ENCODE measurements at regions not wholly inside any gene's neighbourhood (a gene's known extent, or its start where the extent isn't known, plus 50 kb on each side); places are given as distances from the start of the nearest gene placed in this dataset.

GRCh38 chr2:47715552-47715951 lies 67.4 kb upstream of the MSH6 start:
- no peak for ATAC-seq

GRCh38 chr2:47708801-47709499 lies 74.0 kb upstream of the MSH6 start:
- no peak for TF ChIP-seq PPARA (CRISPR knock-in tag; IDR thresholded peaks at IDR 0.05; ENCODE audit: borderline replicate concordance)
- no peak for ATAC-seq

More at GRCh38 chr2:47715552-47715951, 67.4 kb upstream of the MSH6 start:
- no peak for TF ChIP-seq ZNF565 (CRISPR knock-in tag; conservative IDR thresholded peaks at IDR 0.05; ENCODE audit: low read depth)
- TF ChIP-seq TSHZ2 (CRISPR knock-in tag; IDR thresholded peaks at IDR 0.05), result no peak
- TF ChIP-seq TCF4 (CRISPR knock-in tag; IDR thresholded peaks at IDR 0.05; ENCODE audit: borderline replicate concordance), result no peak
- no peak for TF ChIP-seq BACH2 (CRISPR knock-in tag; IDR thresholded peaks at IDR 0.05; ENCODE audit: borderline replicate concordance)
- no peak for TF ChIP-seq CSRNP3 (CRISPR knock-in tag; IDR thresholded peaks at IDR 0.05)
- no peak for TF ChIP-seq ESRRG (CRISPR knock-in tag; IDR thresholded peaks at IDR 0.05)
- no peak for TF ChIP-seq ZC3H10 (CRISPR knock-in tag; IDR thresholded peaks at IDR 0.05)
- no peak for TF ChIP-seq ZNF70 (CRISPR knock-in tag; IDR thresholded peaks at IDR 0.05)
- no peak for TF ChIP-seq SNAI2 (CRISPR knock-in tag; IDR thresholded peaks at IDR 0.05)
- TF ChIP-seq POU6F1 (CRISPR knock-in tag; IDR thresholded peaks at IDR 0.05; ENCODE audit: borderline replicate concordance, low read depth), result no peak
- no peak for TF ChIP-seq ZFP3 (CRISPR knock-in tag; IDR thresholded peaks at IDR 0.05)

GRCh38 chr2:47704287-47704686 lies 78.7 kb upstream of the MSH6 start:
- no peak for TF ChIP-seq ISL1 (CRISPR knock-in tag; IDR thresholded peaks at IDR 0.05)
- no peak for TF ChIP-seq ZNF8 (CRISPR knock-in tag; IDR thresholded peaks at IDR 0.05)
- no peak for TF ChIP-seq ESRRG (CRISPR knock-in tag; IDR thresholded peaks at IDR 0.05)
- no peak for TF ChIP-seq CSDC2 (CRISPR knock-in tag; IDR thresholded peaks at IDR 0.05)
- no peak for TF ChIP-seq ZFP30 (CRISPR knock-in tag; IDR thresholded peaks at IDR 0.05)
- no peak for TF ChIP-seq ZNF70 (CRISPR knock-in tag; IDR thresholded peaks at IDR 0.05)
- no peak for TF ChIP-seq POU6F1 (CRISPR knock-in tag; IDR thresholded peaks at IDR 0.05; ENCODE audit: borderline replicate concordance, low read depth)
- no peak for TF ChIP-seq PPARA (CRISPR knock-in tag; IDR thresholded peaks at IDR 0.05; ENCODE audit: borderline replicate concordance)
- no peak for TF ChIP-seq CSRNP3 (CRISPR knock-in tag; IDR thresholded peaks at IDR 0.05)
- no peak for TF ChIP-seq GLIS3 (CRISPR knock-in tag; IDR thresholded peaks at IDR 0.05)
- TF ChIP-seq OSR1 (CRISPR knock-in tag; IDR thresholded peaks at IDR 0.05), result no peak
- no peak for TF ChIP-seq TCF4 (CRISPR knock-in tag; IDR thresholded peaks at IDR 0.05; ENCODE audit: borderline replicate concordance)
- no peak for TF ChIP-seq SNAI2 (CRISPR knock-in tag; IDR thresholded peaks at IDR 0.05)
- no peak for ATAC-seq
